Mononuclear cell (primary cell): ENCODE measurements at regions not wholly inside any gene's neighbourhood (a gene's known extent, or its start where the extent isn't known, plus 50 kb on each side); places are given as distances from the start of the nearest gene placed in this dataset.
"Not testable (repeated sequence)": the region's sequence is repeated elsewhere in the genome, so short reads cannot be mapped to it uniquely, and the experiment has no call there.

ENCODE experiments used
- H3K27me3 ChIP-seq: 2 replicates; pipeline ENCODE4 v1.6.0; 2011; ENCODE audit warnings: low read length, control low read depth; ENCODE audit not compliant: insufficient read depth
- H3K4me1 ChIP-seq: 2 replicates; pipeline ENCODE4 v1.5.1; 2011; ENCODE audit warnings: mild to moderate bottlenecking, low read length, control low read depth; ENCODE audit not compliant: insufficient read depth
- H3K4me3 ChIP-seq: 2 replicates; pipeline ENCODE4 v1.5.1; 2011; ENCODE audit warnings: mild to moderate bottlenecking, low read length, moderate library complexity
- H3K9me3 ChIP-seq: 2 replicates; pipeline ENCODE4 v1.5.1; 2011; ENCODE audit warnings: low read depth, mild to moderate bottlenecking, control low read depth, low read length

DNA sequence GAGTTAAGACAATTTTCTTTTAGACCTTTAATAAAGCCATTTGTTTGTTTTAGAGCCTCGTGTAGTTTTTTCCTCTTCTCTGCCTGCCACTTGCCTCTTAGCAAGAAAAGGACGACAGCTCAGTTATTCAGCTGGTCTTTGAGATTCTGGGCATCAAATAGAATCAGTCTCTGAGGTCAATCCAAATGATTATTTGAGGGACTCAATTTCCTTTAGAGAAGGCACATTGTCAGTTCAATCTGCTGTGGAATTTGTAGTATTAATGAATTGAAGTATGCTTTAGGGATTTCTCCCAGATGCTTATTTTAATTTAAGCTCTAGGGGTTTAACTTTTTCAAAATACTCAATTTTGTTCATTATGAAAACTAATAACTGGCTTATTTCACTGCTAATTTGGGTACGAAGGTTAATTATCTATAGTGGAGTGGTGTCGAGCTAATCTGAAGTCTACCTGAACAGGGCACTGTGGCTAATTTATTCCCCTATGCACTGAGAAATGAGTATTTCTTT, 841.2 kb upstream of the AUTS2 start:
- no peaks in the 10 kb centered on the region for H3K9me3 ChIP-seq

GRCh38 chr7:68760556-68760955, 837.7 kb upstream of the AUTS2 start:
- Histone ChIP-seq H3K27me3 (no peaks in the 10 kb centered on the region), H3K4me1 (no peaks in the 10 kb centered on the region), H3K9me3 (no peaks in the 10 kb centered on the region)

More for the DNA sequence above, 841.2 kb upstream of the AUTS2 start:
- Histone ChIP-seq H3K27me3 (no peaks in the 10 kb centered on the region), H3K4me1 (no peaks in the 10 kb centered on the region), H3K4me3 (no peak overlapping the region)

DNA sequence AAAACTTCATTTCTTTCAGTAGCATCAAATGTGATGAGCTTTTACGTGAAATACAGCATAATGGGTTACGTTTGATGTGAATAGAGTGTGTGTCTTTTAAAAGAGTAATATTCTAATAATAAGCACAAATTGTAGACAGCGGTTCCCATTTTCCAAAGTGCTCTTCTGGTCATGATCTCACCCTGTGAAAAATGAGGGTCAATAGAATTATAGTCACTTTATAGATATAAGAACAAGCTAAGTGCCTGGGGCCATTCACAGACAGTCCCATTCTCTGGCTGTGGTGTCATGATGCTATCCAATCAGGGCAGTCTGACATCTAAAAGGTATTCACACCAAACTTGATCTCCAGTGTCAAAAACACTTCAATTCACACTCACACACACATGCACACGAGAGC, 830.8 kb upstream of the AUTS2 start:
- no peaks in the 10 kb centered on the region for H3K9me3 ChIP-seq
- H3K27me3 ChIP-seq, result no peaks in the 10 kb centered on the region
- H3K4me3 ChIP-seq, result no peak overlapping the region
- no peaks in the 10 kb centered on the region for H3K4me1 ChIP-seq

More at GRCh38 chr7:68760556-68760955, 837.7 kb upstream of the AUTS2 start:
- H3K4me3 ChIP-seq, result no peak overlapping the region

GRCh38 chr7:68770649-68771048, 827.6 kb upstream of the AUTS2 start:
- H3K4me3 ChIP-seq, result no peak overlapping the region

DNA sequence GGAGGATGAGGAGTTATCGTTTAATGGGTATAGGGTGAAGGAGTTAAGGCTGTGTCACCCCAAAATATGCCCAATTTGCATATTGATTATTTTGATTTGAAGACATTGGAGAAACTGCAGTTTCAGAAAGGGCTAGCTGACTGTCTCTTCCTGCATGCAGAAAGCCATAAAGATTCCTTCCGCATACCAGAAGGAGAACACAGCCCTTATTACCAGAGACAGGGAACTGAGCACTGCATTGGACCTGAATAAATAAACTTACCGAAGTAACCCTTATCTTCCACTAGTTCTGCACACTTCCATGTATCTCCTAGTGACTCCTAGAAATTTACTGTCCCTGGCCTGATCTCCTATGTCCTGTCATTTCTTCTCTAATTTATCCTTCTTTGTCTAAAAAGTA, 821.9 kb upstream of the AUTS2 start:
- H3K9me3 ChIP-seq, result no peaks in the 10 kb centered on the region
- H3K27me3 ChIP-seq, result no peaks in the 10 kb centered on the region
- no peak overlapping the region for H3K4me3 ChIP-seq
- H3K4me1 ChIP-seq, result no peaks in the 10 kb centered on the region

More at GRCh38 chr7:68770649-68771048, 827.6 kb upstream of the AUTS2 start:
- no peaks in the 10 kb centered on the region for H3K4me1 ChIP-seq
- no peaks in the 10 kb centered on the region for H3K27me3 ChIP-seq
- no peaks in the 10 kb centered on the region for H3K9me3 ChIP-seq

- no peak overlapping the region for H3K4me3 ChIP-seq
- H3K4me1 ChIP-seq, result no peaks in the 10 kb centered on the region
- no peaks in the 10 kb centered on the region for H3K9me3 ChIP-seq
- H3K27me3 ChIP-seq, result no peaks in the 10 kb centered on the region
These were observed 814.6 kb upstream of the AUTS2 start for GRCh38 chr7:68783684-68784083.

GRCh38 chr7:68785036-68785435, 813.2 kb upstream of the AUTS2 start:
- Histone ChIP-seq H3K4me1 (no peaks in the 10 kb centered on the region), H3K27me3 (no peaks in the 10 kb centered on the region), H3K9me3 (no peaks in the 10 kb centered on the region), H3K4me3 (no peak overlapping the region)

GRCh38 chr7:68787566-68787965, 810.7 kb upstream of the AUTS2 start:
- Histone ChIP-seq H3K4me3 (no peak overlapping the region), H3K27me3 (no peaks in the 10 kb centered on the region), H3K9me3 (no peaks in the 10 kb centered on the region), H3K4me1 (no peaks in the 10 kb centered on the region)

- not testable (repeated sequence) for H3K4me3 ChIP-seq, H3K9me3 ChIP-seq, H3K27me3 ChIP-seq, H3K4me1 ChIP-seq
These were observed 809.7 kb upstream of the AUTS2 start for GRCh38 chr7:68788529-68788928.

- Histone ChIP-seq H3K9me3 (no peaks in the 10 kb centered on the region), H3K27me3 (no peaks in the 10 kb centered on the region), H3K4me1 (no peaks in the 10 kb centered on the region), H3K4me3 (no peak overlapping the region)
These were observed 808.7 kb upstream of the AUTS2 start for GRCh38 chr7:68789597-68789996.

DNA sequence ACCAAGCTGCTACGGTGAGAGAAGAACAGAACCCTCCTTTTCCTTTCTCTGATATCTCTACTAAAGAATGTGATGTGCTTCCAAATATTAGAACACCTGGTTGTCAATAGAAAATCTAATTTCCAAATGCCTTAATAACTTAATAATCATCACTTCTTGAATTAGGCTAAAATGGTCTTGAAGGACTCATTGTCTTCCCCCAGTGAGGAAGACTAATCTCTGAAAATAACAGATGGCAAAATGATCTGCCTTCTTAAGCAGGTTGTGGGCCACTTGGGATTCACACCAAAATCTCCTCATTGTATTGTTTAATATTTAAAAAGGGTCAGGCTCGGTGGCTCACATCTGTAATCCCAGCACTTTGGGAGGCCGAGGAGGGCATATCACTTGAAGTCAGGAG, 805.9 kb upstream of the AUTS2 start:
- H3K9me3 ChIP-seq, result no peaks in the 10 kb centered on the region
- H3K4me3 ChIP-seq, result no peak overlapping the region
- H3K4me1 ChIP-seq, result no peaks in the 10 kb centered on the region
- H3K27me3 ChIP-seq, result no peaks in the 10 kb centered on the region

GRCh38 chr7:68793513-68793912, 804.8 kb upstream of the AUTS2 start:
- H3K9me3 ChIP-seq, result no peaks in the 10 kb centered on the region
- H3K4me1 ChIP-seq, result no peaks in the 10 kb centered on the region
- H3K4me3 ChIP-seq, result no peak overlapping the region
- no peaks in the 10 kb centered on the region for H3K27me3 ChIP-seq

- Histone ChIP-seq H3K4me1 (no peaks in the 10 kb centered on the region), H3K9me3 (no peaks in the 10 kb centered on the region), H3K4me3 (no peak overlapping the region), H3K27me3 (no peaks in the 10 kb centered on the region)
These were observed 798.0 kb upstream of the AUTS2 start for GRCh38 chr7:68800316-68800715.

DNA sequence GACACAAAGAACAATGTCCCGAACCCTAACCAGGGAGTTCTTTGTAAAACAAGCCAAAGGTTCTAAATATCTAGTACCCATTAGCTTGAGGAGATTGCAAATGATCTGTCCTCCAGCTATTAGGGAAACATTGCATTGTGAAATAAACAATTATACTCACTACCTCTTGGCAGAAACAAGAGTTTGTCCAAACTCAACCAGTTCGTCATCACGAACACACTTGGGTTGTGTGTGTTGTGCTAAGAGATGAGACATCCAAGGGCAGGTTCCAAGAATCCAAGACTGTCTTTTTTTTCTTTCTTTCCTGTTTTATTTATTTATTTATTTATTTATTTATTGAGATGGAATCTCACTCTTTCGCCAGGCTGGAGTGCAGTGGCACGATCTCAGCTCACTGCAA, 793.1 kb upstream of the AUTS2 start:
- H3K27me3 ChIP-seq, result no peaks in the 10 kb centered on the region
- no peaks in the 10 kb centered on the region for H3K4me1 ChIP-seq
- peaks cover 5% of the 10 kb centered on the region for H3K9me3 ChIP-seq
- H3K4me3 ChIP-seq, result no peak overlapping the region

DNA sequence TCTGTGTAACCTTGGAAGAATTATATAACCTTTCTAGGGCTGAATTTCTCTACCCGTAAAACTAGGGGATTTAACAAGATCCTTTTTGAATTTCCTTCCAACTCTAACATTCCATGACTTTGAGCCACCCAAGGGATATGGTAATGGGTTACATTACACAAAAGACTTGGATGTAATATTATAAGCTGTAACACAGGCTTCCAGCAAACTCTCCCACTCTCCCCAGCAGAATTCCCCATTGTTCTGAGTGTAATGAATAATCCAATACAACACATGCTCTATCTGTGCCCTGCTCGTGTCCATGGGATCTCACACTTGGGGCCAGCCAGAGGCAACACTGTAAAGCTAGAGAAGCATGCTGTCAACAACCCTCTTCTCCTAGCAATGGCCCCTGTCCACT, 790.6 kb upstream of the AUTS2 start:
- H3K4me1 ChIP-seq, result no peaks in the 10 kb centered on the region
- no peaks in the 10 kb centered on the region for H3K27me3 ChIP-seq
- H3K4me3 ChIP-seq, result no peak overlapping the region
- peaks cover 5% of the 10 kb centered on the region for H3K9me3 ChIP-seq

GRCh38 chr7:68813551-68814080, 784.7 kb upstream of the AUTS2 start:
- Histone ChIP-seq H3K4me1 (no peaks in the 10 kb centered on the region), H3K4me3 (no peak overlapping the region), H3K9me3 (no peaks in the 10 kb centered on the region), H3K27me3 (no peaks in the 10 kb centered on the region)
